Liver (tissue), 3 donors: ENCODE measurements at regions not wholly inside any gene's neighbourhood (a gene's known extent, or its start where the extent isn't known, plus 50 kb on each side); places are given as distances from the start of the nearest gene placed in this dataset.

Source experiments
- ATF3 ChIP-seq: IDR thresholded peaks from 2 replicates; pipeline ENCODE4 v1.6.1; 2016; ENCODE audit warnings: antibody characterized with exemption
- CTCF ChIP-seq: fragments of 150-350 bp; IDR thresholded peaks from 2 replicates; pipeline ENCODE4 v1.5.1; 2017; ENCODE audit warnings: improper control_type of control experiment, low read depth, low read length; ENCODE audit not compliant: missing input control
- EGR1 ChIP-seq, 2 donors: IDR thresholded peaks; 2 replicates each; pipeline ENCODE4 v1.6.1; 2016 to 2018; ENCODE audit warnings: antibody characterized with exemption in 2 of 2, low read depth in 2 of 2
- FOXA1 ChIP-seq: IDR thresholded peaks from 2 replicates; pipeline ENCODE4 v1.6.1; 2016; ENCODE audit warnings: antibody characterized with exemption
- GABPA ChIP-seq, 2 donors: IDR thresholded peaks in 1 of 2; conservative IDR thresholded peaks in 1 of 2; 2 replicates each; pipeline ENCODE4 v1.6.1; 2016; ENCODE audit warnings: antibody characterized with exemption in 2 of 2, mild to moderate bottlenecking in 1 of 2, moderate library complexity in 1 of 2
- HNF4A ChIP-seq, 2 donors: conservative IDR thresholded peaks; 2 replicates each; pipeline ENCODE4 v1.6.1; 2016; ENCODE audit warnings: antibody characterized with exemption in 2 of 2, mild to moderate bottlenecking in 2 of 2
- JUND ChIP-seq, 2 donors: IDR thresholded peaks; 2 replicates each; pipeline ENCODE4 v1.6.1; 2016; ENCODE audit warnings: antibody characterized with exemption in 2 of 2
- MAX ChIP-seq: IDR thresholded peaks from 2 replicates; pipeline ENCODE4 v1.6.1; 2016; ENCODE audit warnings: antibody characterized with exemption
- RAD21 ChIP-seq, 2 donors: IDR thresholded peaks; 2 replicates each; pipeline ENCODE4 v1.6.1; 2016; ENCODE audit warnings: antibody characterized with exemption in 2 of 2, mild to moderate bottlenecking in 2 of 2
- REST ChIP-seq: IDR thresholded peaks from 2 replicates; pipeline ENCODE4 v1.6.1; 2016; ENCODE audit warnings: antibody characterized with exemption, mild to moderate bottlenecking
- RXRA ChIP-seq, 2 donors: IDR thresholded peaks; 2 replicates each; pipeline ENCODE4 v1.6.1; 2017 to 2018; ENCODE audit warnings: antibody characterized with exemption in 2 of 2, mild to moderate bottlenecking in 1 of 2
- SP1 ChIP-seq: IDR thresholded peaks from 2 replicates; pipeline ENCODE4 v1.6.1; 2018; ENCODE audit warnings: antibody characterized with exemption, mild to moderate bottlenecking
- TAF1 ChIP-seq: conservative IDR thresholded peaks from 2 replicates; pipeline ENCODE4 v1.6.1; 2016; ENCODE audit warnings: antibody characterized with exemption, mild to moderate bottlenecking
- YY1 ChIP-seq: IDR thresholded peaks from 2 replicates; pipeline ENCODE4 v1.6.1; 2016; ENCODE audit warnings: antibody characterized with exemption, mild to moderate bottlenecking
- donor health status: healthy.
- donor health status: healthy.

GRCh38 chr6:14873101-14873500 lies 372.8 kb upstream of the JARID2 start:
- TF ChIP-seq CTCF (no peak), RAD21 (IDR thresholded peaks at IDR 0.05) (no peak), ATF3 (no peak), GABPA (IDR thresholded peaks at IDR 0.05 in 1 of 2, conservative IDR thresholded peaks at IDR 0.05 in 1 of 2) (no peak), EGR1 (IDR thresholded peaks at IDR 0.05; ENCODE audit: low read depth in 2 of 2) (no peak), TAF1 (no peak), MAX (no peak), YY1 (no peak), SP1 (no peak), JUND (IDR thresholded peaks at IDR 0.05) (no peak), RXRA (IDR thresholded peaks at IDR 0.05) (no peak), REST (no peak), FOXA1 (no peak), HNF4A (conservative IDR thresholded peaks at IDR 0.05) (no peak)
